ENCODE measurements at regions not wholly inside any gene's neighbourhood (a gene's known extent, or its start where the extent isn't known, plus 50 kb on each side); places are given as distances from the start of the nearest gene placed in this dataset.
"Not testable (repeated sequence)": the region's sequence is repeated elsewhere in the genome, so short reads cannot be mapped to it uniquely, and the experiment has no call there.

GRCh38 chr5:106269252-106269843 is 1401.4 kb downstream of the EFNA5 start:
- no peak for DNase-seq

- no peak for DNase-seq
These were observed 1403.5 kb downstream of the EFNA5 start for GRCh38 chr5:106267256-106267655.

GRCh38 chr5:106262395-106262794 is 1408.3 kb downstream of the EFNA5 start:
- no peak for DNase-seq

GRCh38 chr5:106259431-106260090 is 1411.2 kb downstream of the EFNA5 start:
- not testable (repeated sequence) for DNase-seq

GRCh38 chr5:106258591-106259125 is 1412.1 kb downstream of the EFNA5 start:
- DNase-seq: no peak

GRCh38 chr5:106254784-106255183 is 1416.0 kb downstream of the EFNA5 start:
- no peak for DNase-seq

- not testable (repeated sequence) for DNase-seq
These were observed 1424.5 kb downstream of the EFNA5 start for GRCh38 chr5:106246044-106246745.

- no peak for DNase-seq
These were observed 1429.3 kb downstream of the EFNA5 start for GRCh38 chr5:106241409-106241808.

- no peak for DNase-seq
These were observed 1464.7 kb downstream of the EFNA5 start for GRCh38 chr5:106205916-106206571.

- no peak for DNase-seq
These were observed 1468.7 kb downstream of the EFNA5 start for GRCh38 chr5:106202035-106202434.

GRCh38 chr5:106200971-106201370 is 1469.8 kb downstream of the EFNA5 start:
- DNase-seq: no peak

- DNase-seq: no peak
These were observed 1474.9 kb downstream of the EFNA5 start for GRCh38 chr5:106195679-106196474.

GRCh38 chr5:106189121-106189809 is 1481.5 kb downstream of the EFNA5 start:
- no peak for DNase-seq

GRCh38 chr5:106185661-106186081 is 1485.1 kb downstream of the EFNA5 start:
- DNase-seq: no peak

GRCh38 chr5:106174903-106175302 is 1495.8 kb downstream of the EFNA5 start:
- no peak for DNase-seq

GRCh38 chr5:106172681-106173532 is 1497.8 kb downstream of the EFNA5 start:
- no peak for DNase-seq

- DNase-seq: no peak
These were observed 1499.0 kb downstream of the EFNA5 start for GRCh38 chr5:106171708-106172107.

- no peak for DNase-seq
These were observed 1499.6 kb downstream of the EFNA5 start for GRCh38 chr5:106171132-106171531.

GRCh38 chr5:106167766-106168165 is 1503.0 kb downstream of the EFNA5 start:
- no peak for DNase-seq

GRCh38 chr5:106163233-106163632 is 1507.5 kb downstream of the EFNA5 start:
- no peak for DNase-seq

- no peak for DNase-seq
These were observed 1511.1 kb downstream of the EFNA5 start for GRCh38 chr5:106159616-106160015.
